Right lobe of liver (tissue), 6 donors: ENCODE measurements at regions not wholly inside any gene's neighbourhood (a gene's known extent, or its start where the extent isn't known, plus 50 kb on each side); places are given as distances from the start of the nearest gene placed in this dataset.

ENCODE experiments used
- ATAC-seq, 4 donors: fragments of 200-7000 bp; cut with Tn5 transposase; one replicate each; pipeline ENCODE4 v1.9.1; 2020; ENCODE audit warnings: mild to moderate bottlenecking in 4 of 4, moderate library complexity in 4 of 4
- DNase-seq, 3 donors: peaks; one replicate each; pipeline ENCODE4 v3.0.0-alpha.2; 2020
- H3K27ac ChIP-seq, 3 donors: fragments of 200-600 bp; one replicate each; pipeline ENCODE4 v1.8.0; 2022
- H3K27me3 ChIP-seq, 2 donors: fragments of 200-600 bp; one replicate each; pipeline ENCODE4 v1.8.0; 2022
- H3K36me3 ChIP-seq, 4 donors: fragments of 200-600 bp; sonication (generic) in 1 of 4; one replicate each; pipeline versions ENCODE4 v1.5.1 to v1.8.0; 2017 to 2022; ENCODE audit warnings: control low read depth in 1 of 4
- H3K4me1 ChIP-seq, 4 donors: fragments of 200-600 bp; sonication (generic) in 1 of 4; one replicate each; pipeline versions ENCODE4 v1.5.1 to v1.8.0; 2017 to 2022; ENCODE audit warnings: control low read depth in 1 of 4
- H3K4me3 ChIP-seq, 3 donors: fragments of 200-600 bp; one replicate each; pipeline ENCODE4 v1.8.0; 2022
- H3K9me3 ChIP-seq, 4 donors: fragments of 200-600 bp; sonication (generic) in 1 of 4; one replicate each; pipeline versions ENCODE4 v1.5.1 to v1.8.0; 2017 to 2022; ENCODE audit warnings: control low read depth in 1 of 4
- POLR2A ChIP-seq: fragments of 450-650 bp; IDR thresholded peaks from one replicate; pipeline ENCODE4 v1.6.1; 2017; ENCODE audit warnings: antibody characterized with exemption, mild to moderate bottlenecking
- WGBS: methylation state at CpG from one replicate; pipeline ENCODE4 v1.1.6; 2018; ENCODE audit warnings: low coverage, low lambda C conversion rate; ENCODE audit not compliant: insufficient coverage; ENCODE audit errors: missing lambda C conversion rate; 5-methylcytosine and 5-hydroxymethylcytosine counted together
- intact Hi-C, 2 donors: fragments of 100-400 bp; cut with DNase I; formaldehyde crosslinking; loops; one replicate each; pipeline versions ENCODE4 v1.11.2 to v1.14.1; 2022
- TF ChIP-seq, protein P1 (sequence below), 4 donors: fragments of 200-600 bp in 3 of 4; fragments of 450-650 bp in 1 of 4; IDR thresholded peaks; one replicate each; pipeline versions ENCODE4 v1.5.1 to v1.8.0; 2016 to 2022; ENCODE audit warnings: antibody characterized with exemption in 4 of 4, mild to moderate bottlenecking in 2 of 4
- donor health status: DM: no; HTN: yes; CAD: no.
- donor health status: DM: no; HTN: no; CAD: no.
- donor health status: DM: no; HTN: no; CAD: no.
- donor health status: DM: no; HTN: yes; CAD: no.
- donor health status: DM: no; HTN: yes; CAD: no.

DNA sequence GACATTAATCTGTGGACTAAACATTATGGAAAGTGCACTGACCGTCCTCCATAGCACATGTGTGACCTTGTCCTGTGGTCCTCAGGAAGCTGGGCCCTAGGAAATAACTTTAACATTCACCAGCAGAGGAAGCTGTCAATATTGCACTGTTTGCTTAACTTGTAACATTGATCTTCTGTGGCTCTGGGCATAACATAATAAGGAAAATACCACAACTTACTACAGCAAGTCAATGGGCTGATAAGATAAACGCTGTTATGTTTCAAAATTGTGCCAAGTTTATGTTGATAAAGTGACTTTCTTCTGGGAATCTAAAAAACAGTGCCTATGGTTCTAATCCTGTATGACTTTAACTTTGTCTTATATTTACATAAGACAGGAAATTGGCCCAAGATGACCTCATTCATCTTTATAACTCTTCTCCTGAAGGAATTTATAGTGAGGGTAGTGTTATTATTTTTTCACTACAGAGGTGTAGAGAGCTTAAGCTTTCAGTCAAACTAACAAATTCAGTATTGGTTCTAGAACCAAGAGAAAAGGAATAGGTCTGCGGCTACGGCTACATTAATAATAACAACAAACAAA is 113.7 kb upstream of the MAP4K3 start:
- H3K27ac ChIP-seq = no peak overlapping the region
- H3K9me3 ChIP-seq = no peaks in the 10 kb centered on the region
- TF ChIP-seq, protein P1, sequence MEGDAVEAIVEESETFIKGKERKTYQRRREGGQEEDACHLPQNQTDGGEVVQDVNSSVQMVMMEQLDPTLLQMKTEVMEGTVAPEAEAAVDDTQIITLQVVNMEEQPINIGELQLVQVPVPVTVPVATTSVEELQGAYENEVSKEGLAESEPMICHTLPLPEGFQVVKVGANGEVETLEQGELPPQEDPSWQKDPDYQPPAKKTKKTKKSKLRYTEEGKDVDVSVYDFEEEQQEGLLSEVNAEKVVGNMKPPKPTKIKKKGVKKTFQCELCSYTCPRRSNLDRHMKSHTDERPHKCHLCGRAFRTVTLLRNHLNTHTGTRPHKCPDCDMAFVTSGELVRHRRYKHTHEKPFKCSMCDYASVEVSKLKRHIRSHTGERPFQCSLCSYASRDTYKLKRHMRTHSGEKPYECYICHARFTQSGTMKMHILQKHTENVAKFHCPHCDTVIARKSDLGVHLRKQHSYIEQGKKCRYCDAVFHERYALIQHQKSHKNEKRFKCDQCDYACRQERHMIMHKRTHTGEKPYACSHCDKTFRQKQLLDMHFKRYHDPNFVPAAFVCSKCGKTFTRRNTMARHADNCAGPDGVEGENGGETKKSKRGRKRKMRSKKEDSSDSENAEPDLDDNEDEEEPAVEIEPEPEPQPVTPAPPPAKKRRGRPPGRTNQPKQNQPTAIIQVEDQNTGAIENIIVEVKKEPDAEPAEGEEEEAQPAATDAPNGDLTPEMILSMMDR (IDR thresholded peaks at IDR 0.05) = peak in 1 of 4 donors; percentile 6
- no peak for TF ChIP-seq POLR2A
- H3K27me3 ChIP-seq = no peaks in the 10 kb centered on the region
- DNase-seq (no peak), ATAC-seq (peak; percentile 86 to 95 (median 92))
- H3K4me1 ChIP-seq = peaks cover 0 to 12% (median 5%) of the 10 kb centered on the region in 4 donors
- H3K4me3 ChIP-seq = no peak overlapping the region
- 39% methylated on average over 4 of the region's 4 CpGs for WGBS
- intact Hi-C loops = no loop called here
- H3K36me3 ChIP-seq = no peaks in the 10 kb centered on the region

DNA sequence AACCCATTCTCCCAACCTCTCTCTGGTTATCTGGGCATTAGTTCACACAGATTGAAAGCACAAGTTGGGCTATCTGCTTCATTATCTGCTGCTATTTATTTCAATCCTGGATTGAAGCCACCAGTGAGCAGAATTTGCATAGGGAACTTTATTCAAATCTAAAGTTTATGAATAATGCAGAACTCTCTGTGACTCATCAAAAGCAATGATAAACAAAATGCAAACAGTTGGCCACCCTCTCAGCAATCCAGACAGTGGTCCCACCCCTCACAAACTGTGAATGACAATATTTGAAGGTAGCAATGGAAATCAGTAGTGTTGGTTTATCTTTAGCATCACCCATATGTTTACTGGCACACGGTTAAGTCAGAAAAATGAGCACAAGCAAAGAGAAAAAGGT is 106.8 kb upstream of the TMEM178A start:
- intact Hi-C loops = no loop called here
- DNase-seq (no peak), ATAC-seq (no peak)
- H3K4me1 ChIP-seq = no peaks in the 10 kb centered on the region
- no CpG with 5 or more reads among the region's 1 CpG for WGBS
- TF ChIP-seq, protein P1 (IDR thresholded peaks at IDR 0.05) = no peak
- TF ChIP-seq POLR2A = no peak
- no peak overlapping the region for H3K27ac ChIP-seq
- no peak overlapping the region for H3K4me3 ChIP-seq
- no peaks in the 10 kb centered on the region for H3K9me3 ChIP-seq
- no peaks in the 10 kb centered on the region for H3K27me3 ChIP-seq
- no peaks in the 10 kb centered on the region for H3K36me3 ChIP-seq

DNA sequence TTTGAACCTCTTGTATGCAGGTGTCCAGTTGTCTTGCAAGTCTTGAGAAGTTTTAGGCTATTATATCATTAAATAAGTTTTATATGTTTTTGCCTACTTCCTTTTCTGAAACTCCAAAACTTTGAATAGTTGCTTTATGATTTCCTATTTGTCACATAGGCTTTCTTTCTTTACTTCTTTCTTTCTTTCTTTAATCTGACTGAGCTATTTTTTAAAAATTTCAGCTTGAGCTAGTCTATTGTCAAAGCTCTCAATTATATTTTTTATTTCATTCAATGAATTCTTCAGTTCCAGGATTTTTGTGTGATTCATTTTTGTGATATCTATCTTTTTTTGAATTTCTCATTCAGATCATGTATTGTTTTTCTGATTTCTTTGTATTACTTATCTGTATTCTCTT is 102.1 kb upstream of the TMEM178A start:
- H3K9me3 ChIP-seq = no peaks in the 10 kb centered on the region
- TF ChIP-seq, protein P1 (IDR thresholded peaks at IDR 0.05) = no peak
- TF ChIP-seq POLR2A = no peak
- H3K27me3 ChIP-seq = no peaks in the 10 kb centered on the region
- intact Hi-C loops = no loop called here
- H3K4me3 ChIP-seq = no peak overlapping the region
- ATAC-seq = no peak
- H3K4me1 ChIP-seq = no peaks in the 10 kb centered on the region
- H3K27ac ChIP-seq = no peak overlapping the region
- no peaks in the 10 kb centered on the region for H3K36me3 ChIP-seq
- no peak for DNase-seq

DNA sequence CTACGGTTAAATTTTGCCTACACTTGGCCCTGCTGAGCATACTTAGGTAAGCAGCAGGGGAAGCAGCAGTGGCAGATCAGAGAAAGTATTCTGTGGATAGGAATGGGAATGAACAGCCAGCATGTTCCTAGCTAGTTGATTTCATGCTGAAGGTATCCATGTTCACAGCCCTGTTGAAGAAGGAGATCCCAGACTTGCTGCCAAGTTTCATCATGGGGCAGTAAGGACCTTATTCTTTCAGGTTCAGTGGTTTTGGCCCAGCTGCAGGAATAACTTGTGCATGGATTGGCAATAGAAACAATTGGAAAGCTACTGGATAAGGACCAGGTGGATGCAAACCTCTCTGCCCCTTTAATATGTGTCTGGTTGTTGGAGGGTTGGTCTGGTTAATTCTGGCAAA is 98.2 kb upstream of the TMEM178A start:
- Histone ChIP-seq H3K4me3 (no peak overlapping the region), H3K27ac (no peak overlapping the region), H3K36me3 (no peaks in the 10 kb centered on the region), H3K9me3 (no peaks in the 10 kb centered on the region), H3K27me3 (no peaks in the 10 kb centered on the region), H3K4me1 (peaks cover 0 to 11% (median 0%) of the 10 kb centered on the region in 4 donors)
- WGBS = no CpG with 5 or more reads among the region's 1 CpG
- no peak for ATAC-seq
- TF ChIP-seq POLR2A = no peak
- TF ChIP-seq, protein P1 (IDR thresholded peaks at IDR 0.05) = no peak
- no peak for DNase-seq
- intact Hi-C loops = no loop called here

DNA sequence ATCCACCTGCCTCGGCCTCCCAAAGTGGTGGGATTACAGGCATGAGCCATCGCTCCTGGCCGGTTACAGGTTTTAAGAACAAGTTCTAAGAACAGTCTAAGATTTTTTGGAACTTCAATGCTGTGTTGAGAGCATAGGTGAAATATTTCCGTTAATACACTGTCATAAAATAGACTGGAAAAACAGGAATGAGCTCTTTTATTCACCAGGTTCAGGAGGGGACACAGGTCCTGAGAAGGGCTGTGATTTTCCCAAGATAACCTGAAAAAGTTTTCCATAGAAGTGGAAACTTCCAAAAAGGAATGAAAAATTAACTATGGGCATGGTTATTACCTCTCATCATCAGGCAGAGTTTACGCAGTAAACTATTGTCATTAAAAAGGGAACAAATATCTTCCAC is 97.6 kb upstream of the TMEM178A start:
- no peak overlapping the region for H3K4me3 ChIP-seq
- WGBS = 95% methylated on average over 5 of the region's 5 CpGs
- TF ChIP-seq, protein P1 (IDR thresholded peaks at IDR 0.05) = no peak
- TF ChIP-seq POLR2A = no peak
- no peak for DNase-seq
- no peaks in the 10 kb centered on the region for H3K27me3 ChIP-seq
- no peaks in the 10 kb centered on the region for H3K36me3 ChIP-seq
- H3K9me3 ChIP-seq = no peaks in the 10 kb centered on the region
- no peak overlapping the region for H3K27ac ChIP-seq
- no peak for ATAC-seq
- intact Hi-C loops = no loop called here
- H3K4me1 ChIP-seq = peaks cover 0 to 11% (median 0%) of the 10 kb centered on the region in 4 donors
